ENCODE measurements at regions not wholly inside any gene's neighbourhood (a gene's known extent, or its start where the extent isn't known, plus 50 kb on each side); places are given as distances from the start of the nearest gene placed in this dataset.
"Not testable (repeated sequence)": the region's sequence is repeated elsewhere in the genome, so short reads cannot be mapped to it uniquely, and the experiment has no call there.

DNA sequence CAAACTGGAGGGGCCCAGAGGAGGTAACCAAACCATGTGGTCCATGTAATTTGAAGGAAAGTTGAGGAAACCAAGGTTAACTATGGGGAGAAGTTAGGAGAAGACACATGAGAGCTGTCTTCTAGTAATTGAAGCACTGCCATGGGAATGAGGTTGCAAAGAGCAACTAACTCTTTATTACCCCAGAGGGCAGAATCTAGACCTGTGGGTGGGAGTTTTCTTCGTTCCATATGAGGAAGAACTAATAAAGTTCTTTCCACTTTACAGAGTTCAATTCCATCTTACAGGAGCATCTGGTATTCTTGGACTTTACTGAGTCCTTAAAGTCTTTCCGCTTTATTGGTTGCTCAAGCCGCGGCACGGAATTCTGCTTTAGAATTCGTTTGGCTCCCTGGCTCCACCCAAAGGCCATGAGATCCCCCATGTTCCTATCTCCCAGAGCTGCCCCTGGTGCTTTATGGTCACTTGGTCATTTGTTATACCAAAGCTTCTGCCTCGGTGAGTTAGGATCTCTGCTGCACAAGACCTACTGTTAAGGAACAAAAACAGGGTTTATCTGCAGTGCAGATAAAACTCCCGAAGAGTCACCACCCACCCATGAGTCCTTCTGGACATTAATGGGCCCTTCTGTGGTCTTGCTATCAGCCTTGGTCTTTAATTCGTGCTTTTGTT lies 89.5 kb upstream of the UMPS start:
- Mint-ChIP-seq H3K27me3 (peaks cover 5% of the 10 kb centered on the region), H3K27ac (peak overlapping the region; percentile 67), H3K4me3 (no peak overlapping the region), H3K9me3 (no peaks in the 10 kb centered on the region), H3K36me3 (peaks cover 5% of the 10 kb centered on the region), H3K4me1 (ENCODE audit: low read depth) (peaks cover 27% of the 10 kb centered on the region)
- POLR2A ChIA-PET: interaction anchor here (0.9 to 1.1 kb wide), 4 partner anchors 11 to 89 kb away, joined by 3 to 5 read pairs (median 4); partner anchors contain the start of gene UMPS
- intact Hi-C loops (cut with micrococcal nuclease): loop anchor here (1.0 to 5.0 kb wide), 3 partner anchors 11 to 56 kb away; no protein-coding TSS in a partner anchor
- CTCF ChIA-PET: interaction anchor here (1.8 kb wide), 1 partner anchor 47 kb away, joined by 14 read pairs; no protein-coding TSS in a partner anchor
- DNase-seq: no peak

DNA sequence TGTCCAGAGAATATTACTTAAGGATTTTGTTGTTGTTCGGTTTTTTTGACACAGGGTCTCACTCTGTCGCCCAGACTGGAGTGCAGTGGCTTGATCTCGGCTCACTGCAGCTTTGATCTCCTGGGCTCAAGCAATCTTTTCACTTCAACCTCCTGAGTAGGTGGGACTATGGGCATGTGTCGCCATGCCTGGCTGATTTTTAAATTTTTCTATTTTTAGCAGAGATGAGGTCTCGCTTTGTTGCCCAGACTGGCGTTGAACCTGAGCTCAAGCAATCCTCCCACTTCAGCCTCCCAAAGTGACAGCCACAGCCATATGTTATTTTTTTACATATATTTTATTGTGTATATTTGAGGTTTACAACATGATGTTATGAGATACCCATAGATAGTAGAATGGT lies 86.8 kb upstream of the UMPS start:
- Mint-ChIP-seq H3K27ac (no peak overlapping the region), H3K4me1 (ENCODE audit: low read depth) (peaks cover 26% of the 10 kb centered on the region), H3K9me3 (no peaks in the 10 kb centered on the region), H3K36me3 (peaks cover 5% of the 10 kb centered on the region), H3K4me3 (no peak overlapping the region), H3K27me3 (peaks cover 5% of the 10 kb centered on the region)
- CTCF ChIA-PET: interaction anchor here (1.3 kb wide), 1 partner anchor 45 kb away, joined by 6 read pairs; no protein-coding TSS in a partner anchor
- intact Hi-C loops (cut with micrococcal nuclease): loop anchor here (5.0 kb wide), 1 partner anchor 44 kb away; no protein-coding TSS in a partner anchor
- POLR2A ChIA-PET: no interaction called here
- no peak for DNase-seq

- H3K4me3 Mint-ChIP-seq; H3K27me3 Mint-ChIP-seq; POLR2A ChIA-PET; H3K36me3 Mint-ChIP-seq; H3K27ac Mint-ChIP-seq; DNase-seq; H3K9me3 Mint-ChIP-seq; intact Hi-C loops (cut with micrococcal nuclease): not testable (repeated sequence)
- CTCF ChIA-PET: interaction anchor here (1.0 kb wide), 1 partner anchor 43 kb away, joined by 3 read pairs; no protein-coding TSS in a partner anchor
- peaks cover 10% of the 10 kb centered on the region for H3K4me1 Mint-ChIP-seq (ENCODE audit: low read depth)
Measured at GRCh38 chr3:124646186-124646585, 84.1 kb upstream of the UMPS start.

- H3K36me3 Mint-ChIP-seq: peaks cover 10% of the 10 kb centered on the region
- no peaks in the 10 kb centered on the region for H3K27me3 Mint-ChIP-seq
- no peak overlapping the region for H3K27ac Mint-ChIP-seq
- DNase-seq: no peak
- H3K9me3 Mint-ChIP-seq: no peaks in the 10 kb centered on the region
- no peak overlapping the region for H3K4me3 Mint-ChIP-seq
- ChIA-PET POLR2A (no interaction called here), CTCF (interaction anchor here (0.8 kb wide), 1 partner anchor 89 kb away, joined by 3 read pairs; no protein-coding TSS in a partner anchor)
- intact Hi-C loops (cut with micrococcal nuclease): no loop called here
- peaks cover 15% of the 10 kb centered on the region for H3K4me1 Mint-ChIP-seq (ENCODE audit: low read depth)
Measured at GRCh38 chr3:124648551-124648950, 81.7 kb upstream of the UMPS start.

- CTCF ChIA-PET: interaction anchor here (1.0 to 1.2 kb wide), 3 partner anchors 9 to 38 kb away, joined by 3 to 5 read pairs (median 3); no protein-coding TSS in a partner anchor
- POLR2A ChIA-PET: no interaction called here
- Mint-ChIP-seq H3K4me1 (ENCODE audit: low read depth) (peaks cover 15% of the 10 kb centered on the region), H3K36me3 (peaks cover 6% of the 10 kb centered on the region), H3K9me3 (no peaks in the 10 kb centered on the region), H3K27ac (no peak overlapping the region), H3K27me3 (no peaks in the 10 kb centered on the region), H3K4me3 (no peak overlapping the region)
- DNase-seq: peak; percentile 33
- intact Hi-C loops (cut with micrococcal nuclease): loop anchor here (1.0 kb wide), 1 partner anchor 10 kb away; no protein-coding TSS in a partner anchor
Measured at GRCh38 chr3:124650798-124651197, 79.5 kb upstream of the UMPS start.

GRCh38 chr3:124651416-124651815 lies 78.8 kb upstream of the UMPS start:
- H3K9me3 Mint-ChIP-seq, DNase-seq, H3K27ac Mint-ChIP-seq, H3K4me3 Mint-ChIP-seq, H3K36me3 Mint-ChIP-seq, H3K27me3 Mint-ChIP-seq: not testable (repeated sequence)
- intact Hi-C loops (cut with micrococcal nuclease): loop anchor here (1.0 kb wide), 1 partner anchor 11 kb away; no protein-coding TSS in a partner anchor
- ChIA-PET POLR2A (interaction anchor here (0.7 to 1.1 kb wide), 2 partner anchors 11 to 21 kb away, joined by 3 to 4 read pairs; no protein-coding TSS in a partner anchor), CTCF (interaction anchor here (1.0 to 1.2 kb wide), 4 partner anchors 9 to 86 kb away, joined by 3 to 5 read pairs (median 3); no protein-coding TSS in a partner anchor)
- peaks cover 15% of the 10 kb centered on the region for H3K4me1 Mint-ChIP-seq (ENCODE audit: low read depth)

DNA sequence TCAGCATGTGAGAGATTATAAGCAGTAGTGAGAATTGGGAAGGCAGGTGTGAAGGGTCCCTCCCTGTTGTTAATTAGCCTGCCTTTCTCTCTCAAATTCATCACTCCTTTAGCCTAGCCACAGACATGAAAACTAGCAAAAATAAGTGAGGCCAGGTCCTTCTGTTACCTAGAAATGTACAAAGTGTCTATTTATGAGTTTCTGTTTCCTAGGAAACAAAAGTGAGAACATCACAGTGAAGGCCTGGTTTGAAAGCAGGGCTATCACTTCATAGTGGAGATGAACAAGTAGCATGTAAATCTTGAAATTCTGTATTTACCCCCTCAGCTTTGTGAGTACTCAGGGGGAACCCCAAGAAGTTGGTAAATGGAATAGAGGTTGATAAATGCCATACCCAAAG lies 78.2 kb upstream of the UMPS start:
- intact Hi-C loops (cut with micrococcal nuclease): no loop called here
- Mint-ChIP-seq H3K36me3 (peaks cover 6% of the 10 kb centered on the region), H3K9me3 (no peaks in the 10 kb centered on the region), H3K27ac (no peak overlapping the region), H3K4me3 (no peak overlapping the region), H3K4me1 (ENCODE audit: low read depth) (peaks cover 15% of the 10 kb centered on the region), H3K27me3 (no peaks in the 10 kb centered on the region)
- ChIA-PET POLR2A (interaction anchor here (0.7 to 1.1 kb wide), 2 partner anchors 12 to 22 kb away, joined by 3 to 4 read pairs; no protein-coding TSS in a partner anchor), CTCF (interaction anchor here (0.6 to 1.2 kb wide), 3 partner anchors 37 to 87 kb away, joined by 3 to 4 read pairs (median 3); no protein-coding TSS in a partner anchor)
- no peak for DNase-seq

DNA sequence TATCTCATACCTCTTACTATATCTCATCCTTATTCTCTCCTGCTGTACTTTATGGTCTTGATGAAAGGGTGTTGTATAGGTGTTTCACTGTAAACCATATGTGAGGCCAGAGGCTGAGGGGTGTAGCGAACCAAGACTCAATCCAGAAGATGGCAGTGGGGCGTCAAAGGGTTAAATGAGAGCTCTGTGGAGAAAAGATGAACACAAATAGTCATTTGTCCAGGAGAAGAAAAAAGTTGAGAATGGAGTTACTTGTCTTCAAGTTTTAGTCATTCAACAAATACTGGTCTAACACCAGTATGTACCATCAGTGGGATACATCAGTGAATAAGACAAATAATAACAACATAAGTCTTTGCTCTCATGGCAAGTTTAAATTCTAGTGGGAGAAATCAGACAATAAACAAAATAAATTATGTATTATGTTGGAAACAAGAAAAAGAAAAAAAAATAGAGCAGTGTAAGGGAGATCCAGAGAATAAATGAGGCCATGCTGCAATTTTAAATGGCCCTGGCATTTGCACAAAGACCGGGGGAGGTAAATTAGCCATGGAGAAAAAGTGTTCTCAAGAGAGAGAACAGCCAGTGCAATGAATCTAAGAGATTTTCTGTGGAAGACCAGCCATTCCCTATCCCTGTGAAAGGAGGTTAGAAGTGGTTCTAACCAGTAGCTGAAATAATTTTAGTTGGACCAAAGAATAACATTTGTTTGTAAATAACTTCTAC lies 77.0 kb upstream of the UMPS start:
- ChIA-PET CTCF (no interaction called here), POLR2A (no interaction called here)
- H3K36me3 Mint-ChIP-seq: peaks cover 8% of the 10 kb centered on the region
- no peak overlapping the region for H3K27ac Mint-ChIP-seq
- no peaks in the 10 kb centered on the region for H3K9me3 Mint-ChIP-seq
- no peak for DNase-seq
- H3K4me1 Mint-ChIP-seq (ENCODE audit: low read depth): peaks cover 15% of the 10 kb centered on the region
- no peaks in the 10 kb centered on the region for H3K27me3 Mint-ChIP-seq
- intact Hi-C loops (cut with micrococcal nuclease): no loop called here
- H3K4me3 Mint-ChIP-seq: no peak overlapping the region

GRCh38 chr3:124653797-124654469 lies 76.3 kb upstream of the UMPS start:
- Mint-ChIP-seq H3K4me3 (no peak overlapping the region), H3K27ac (no peak overlapping the region), H3K9me3 (no peaks in the 10 kb centered on the region), H3K4me1 (ENCODE audit: low read depth) (peaks cover 15% of the 10 kb centered on the region), H3K27me3 (no peaks in the 10 kb centered on the region), H3K36me3 (peaks cover 11% of the 10 kb centered on the region)
- ChIA-PET POLR2A (no interaction called here), CTCF (no interaction called here)
- intact Hi-C loops (cut with micrococcal nuclease): no loop called here
- DNase-seq: no peak

- Mint-ChIP-seq H3K9me3 (no peaks in the 10 kb centered on the region), H3K4me3 (no peak overlapping the region), H3K27me3 (no peaks in the 10 kb centered on the region), H3K4me1 (ENCODE audit: low read depth) (peaks cover 15% of the 10 kb centered on the region), H3K36me3 (peaks cover 11% of the 10 kb centered on the region), H3K27ac (no peak overlapping the region)
- ChIA-PET CTCF (no interaction called here), POLR2A (no interaction called here)
- intact Hi-C loops (cut with micrococcal nuclease): no loop called here
- DNase-seq: no peak
Measured at GRCh38 chr3:124654470-124654845, 75.8 kb upstream of the UMPS start.

GRCh38 chr3:124656531-124656930 lies 73.7 kb upstream of the UMPS start:
- CTCF ChIA-PET: no interaction called here
- no peak overlapping the region for H3K27ac Mint-ChIP-seq
- H3K4me3 Mint-ChIP-seq: no peak overlapping the region
- H3K27me3 Mint-ChIP-seq: no peaks in the 10 kb centered on the region
- intact Hi-C loops (cut with micrococcal nuclease): no loop called here
- no peak for DNase-seq
- H3K36me3 Mint-ChIP-seq: peaks cover 9% of the 10 kb centered on the region
- POLR2A ChIA-PET: no interaction called here
- H3K4me1 Mint-ChIP-seq (ENCODE audit: low read depth): peaks cover 16% of the 10 kb centered on the region
- no peaks in the 10 kb centered on the region for H3K9me3 Mint-ChIP-seq

GRCh38 chr3:124657138-124657537 lies 73.1 kb upstream of the UMPS start:
- ChIA-PET POLR2A (no interaction called here), CTCF (no interaction called here)
- H3K27ac Mint-ChIP-seq: no peak overlapping the region
- no peak for DNase-seq
- H3K4me1 Mint-ChIP-seq (ENCODE audit: low read depth): peaks cover 10% of the 10 kb centered on the region
- H3K27me3 Mint-ChIP-seq: no peaks in the 10 kb centered on the region
- intact Hi-C loops (cut with micrococcal nuclease): no loop called here
- no peak overlapping the region for H3K4me3 Mint-ChIP-seq
- no peaks in the 10 kb centered on the region for H3K9me3 Mint-ChIP-seq
- peaks cover 9% of the 10 kb centered on the region for H3K36me3 Mint-ChIP-seq
